ENCODE measurements at regions not wholly inside any gene's neighbourhood (a gene's known extent, or its start where the extent isn't known, plus 50 kb on each side); places are given as distances from the start of the nearest gene placed in this dataset.

DNA sequence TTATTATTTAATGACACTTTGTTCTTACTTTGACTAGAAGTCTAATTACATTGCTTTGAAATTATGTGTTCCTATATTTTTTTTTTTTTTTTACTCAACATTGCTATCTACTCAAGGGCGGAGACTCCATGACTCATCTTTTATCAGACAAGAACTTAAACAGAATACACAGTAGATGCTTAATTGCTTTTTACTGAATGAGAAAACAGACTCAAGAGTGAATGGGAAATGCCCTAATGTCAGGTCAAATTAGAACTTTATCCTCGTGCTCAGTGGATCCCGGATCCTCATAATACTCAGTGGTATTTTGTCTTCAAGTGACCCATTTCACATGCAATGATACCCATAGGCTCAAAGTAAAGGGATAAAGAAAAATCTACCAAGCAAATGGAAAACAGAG lies 954.5 kb upstream of the IGFBP7 start (continued):
- TF ChIP-seq, protein P1, sequence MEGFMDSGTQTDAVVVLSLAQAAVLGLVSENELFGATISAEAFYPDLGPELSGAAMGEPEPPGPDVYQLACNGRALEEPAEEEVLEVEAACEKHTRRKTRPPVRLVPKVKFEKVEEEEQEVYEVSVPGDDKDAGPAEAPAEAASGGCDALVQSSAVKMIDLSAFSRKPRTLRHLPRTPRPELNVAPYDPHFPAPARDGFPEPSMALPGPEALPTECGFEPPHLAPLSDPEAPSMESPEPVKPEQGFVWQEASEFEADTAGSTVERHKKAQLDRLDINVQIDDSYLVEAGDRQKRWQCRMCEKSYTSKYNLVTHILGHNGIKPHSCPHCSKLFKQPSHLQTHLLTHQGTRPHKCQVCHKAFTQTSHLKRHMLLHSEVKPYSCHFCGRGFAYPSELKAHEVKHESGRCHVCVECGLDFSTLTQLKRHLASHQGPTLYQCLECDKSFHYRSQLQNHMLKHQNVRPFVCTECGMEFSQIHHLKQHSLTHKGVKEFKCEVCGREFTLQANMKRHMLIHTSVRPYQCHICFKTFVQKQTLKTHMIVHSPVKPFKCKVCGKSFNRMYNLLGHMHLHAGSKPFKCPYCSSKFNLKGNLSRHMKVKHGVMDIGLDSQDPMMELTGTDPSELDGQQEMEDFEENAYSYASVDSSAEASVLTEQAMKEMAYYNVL (CRISPR knock-in tag; IDR thresholded peaks at IDR 0.05; ENCODE audit: borderline replicate concordance) = no peak
- TF ChIP-seq YEATS2 (CRISPR knock-in tag; IDR thresholded peaks at IDR 0.05; ENCODE audit: borderline replicate concordance) = no peak
- TF ChIP-seq, protein P2, sequence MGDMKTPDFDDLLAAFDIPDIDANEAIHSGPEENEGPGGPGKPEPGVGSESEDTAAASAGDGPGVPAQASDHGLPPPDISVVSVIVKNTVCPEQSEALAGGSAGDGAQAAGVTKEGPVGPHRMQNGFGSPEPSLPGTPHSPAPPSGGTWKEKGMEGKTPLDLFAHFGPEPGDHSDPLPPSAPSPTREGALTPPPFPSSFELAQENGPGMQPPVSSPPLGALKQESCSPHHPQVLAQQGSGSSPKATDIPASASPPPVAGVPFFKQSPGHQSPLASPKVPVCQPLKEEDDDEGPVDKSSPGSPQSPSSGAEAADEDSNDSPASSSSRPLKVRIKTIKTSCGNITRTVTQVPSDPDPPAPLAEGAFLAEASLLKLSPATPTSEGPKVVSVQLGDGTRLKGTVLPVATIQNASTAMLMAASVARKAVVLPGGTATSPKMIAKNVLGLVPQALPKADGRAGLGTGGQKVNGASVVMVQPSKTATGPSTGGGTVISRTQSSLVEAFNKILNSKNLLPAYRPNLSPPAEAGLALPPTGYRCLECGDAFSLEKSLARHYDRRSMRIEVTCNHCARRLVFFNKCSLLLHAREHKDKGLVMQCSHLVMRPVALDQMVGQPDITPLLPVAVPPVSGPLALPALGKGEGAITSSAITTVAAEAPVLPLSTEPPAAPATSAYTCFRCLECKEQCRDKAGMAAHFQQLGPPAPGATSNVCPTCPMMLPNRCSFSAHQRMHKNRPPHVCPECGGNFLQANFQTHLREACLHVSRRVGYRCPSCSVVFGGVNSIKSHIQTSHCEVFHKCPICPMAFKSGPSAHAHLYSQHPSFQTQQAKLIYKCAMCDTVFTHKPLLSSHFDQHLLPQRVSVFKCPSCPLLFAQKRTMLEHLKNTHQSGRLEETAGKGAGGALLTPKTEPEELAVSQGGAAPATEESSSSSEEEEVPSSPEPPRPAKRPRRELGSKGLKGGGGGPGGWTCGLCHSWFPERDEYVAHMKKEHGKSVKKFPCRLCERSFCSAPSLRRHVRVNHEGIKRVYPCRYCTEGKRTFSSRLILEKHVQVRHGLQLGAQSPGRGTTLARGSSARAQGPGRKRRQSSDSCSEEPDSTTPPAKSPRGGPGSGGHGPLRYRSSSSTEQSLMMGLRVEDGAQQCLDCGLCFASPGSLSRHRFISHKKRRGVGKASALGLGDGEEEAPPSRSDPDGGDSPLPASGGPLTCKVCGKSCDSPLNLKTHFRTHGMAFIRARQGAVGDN (CRISPR knock-in tag; IDR thresholded peaks at IDR 0.05) = no peak
- no peak for TF ChIP-seq HOXA5 (CRISPR knock-in tag; IDR thresholded peaks at IDR 0.05)
- no peak for TF ChIP-seq ZNF761 (CRISPR knock-in tag; conservative IDR thresholded peaks at IDR 0.05)

DNA sequence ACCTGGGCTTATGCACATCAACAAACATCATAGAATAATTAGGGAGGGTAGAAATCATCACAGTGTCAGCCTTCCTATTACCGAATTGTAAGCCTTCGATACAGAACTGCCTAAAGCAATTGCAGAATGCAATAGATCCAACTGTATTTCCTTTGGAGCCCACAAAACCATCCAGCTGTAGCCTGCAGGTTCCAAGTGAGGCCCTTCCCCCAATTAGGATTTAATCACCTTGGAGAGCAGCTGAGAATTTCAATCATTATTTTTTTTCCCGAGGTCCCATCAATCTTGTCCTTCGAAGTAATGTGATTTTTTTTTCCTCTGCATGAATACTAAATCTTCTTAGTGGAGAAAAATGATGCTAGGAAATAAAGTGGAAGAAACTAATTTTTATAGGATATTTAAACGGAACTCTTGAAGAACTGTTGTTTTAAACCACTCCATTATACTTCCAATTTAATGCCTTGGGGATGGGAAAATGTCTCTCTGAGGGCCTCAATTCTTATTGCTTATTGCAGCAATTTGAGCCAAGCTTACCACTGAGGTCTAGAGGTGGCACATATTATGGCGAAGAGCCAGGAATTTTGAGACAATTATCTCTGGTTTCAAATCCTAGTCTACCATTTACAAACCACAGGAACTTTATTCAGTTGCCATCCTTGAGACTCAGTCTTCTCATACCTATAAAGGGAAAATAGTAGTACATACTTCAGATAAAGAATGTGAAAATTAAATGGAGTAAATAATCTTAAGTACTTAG lies 953.4 kb upstream of the IGFBP7 start:
- Histone ChIP-seq H3K36me3 (replicated peaks in 1 of 2; ENCODE audit: control insufficient read depth in 1 of 2, insufficient read depth in 2 of 2, low read length in 2 of 2) (no peaks in the 10 kb centered on the region), H3K4me3 (replicated peaks in 1 of 3; ENCODE audit: insufficient read depth in 1 of 3, low read depth in 2 of 3, low read length in 3 of 3) (no peak overlapping the region), H3K79me2 (ENCODE audit: insufficient read depth, low read length) (no peaks in the 10 kb centered on the region), H3K27me3 (ENCODE audit: control insufficient read depth in 1 of 2, insufficient read depth in 2 of 2, low read length in 2 of 2) (no peaks in the 10 kb centered on the region), H4K20me1 (ENCODE audit: insufficient read depth, low read length) (no peaks in the 10 kb centered on the region), H3K27ac (ENCODE audit: extremely low read length, insufficient read depth, low read length) (no peak overlapping the region), H3K4me1 (ENCODE audit: insufficient read depth, low read length) (no peaks in the 10 kb centered on the region), H2AFZ (ENCODE audit: low read length) (no peak overlapping the region), H3K9me3 (ENCODE audit: low read length) (peaks cover 61% of the 10 kb centered on the region), H3K4me2 (ENCODE audit: low read depth, low read length) (no peak overlapping the region), H3K9ac (ENCODE audit: insufficient read depth, low read depth, low read length) (no peak overlapping the region)
- ChIA-PET POLR2A (no interaction called here), CTCF (ENCODE audit: low intra/inter-chr PET ratio, low total read pairs) (no interaction called here)
- intact Hi-C loops (cut with micrococcal nuclease; ENCODE audit: unreplicated experiment) = no loop called here
- DNase-seq (ENCODE audit: low spot score) = no peak
- in situ Hi-C loops (cut with HindIII; ENCODE audit: extremely low pct_ligation_motif_present, low pct_unique_long_range_greater_than_20kb) = no loop called here
- FAIRE-seq = no peak
- WGBS (ENCODE audit: low lambda C conversion rate) = under 1% methylated on average over 6 of the region's 6 CpGs
- BruUV-seq (replicated peaks) = no TSS peak
- no peak for ATAC-seq
- TF ChIP-seq SMAD3 (CRISPR knock-in tag; IDR thresholded peaks at IDR 0.05) (no peak), TARDBP (CRISPR knock-in tag; IDR thresholded peaks at IDR 0.05) (no peak), GTF3A (CRISPR knock-in tag; conservative IDR thresholded peaks at IDR 0.05) (no peak), TBP (CRISPR knock-in tag; IDR thresholded peaks at IDR 0.05) (no peak), KAT2B (IDR thresholded peaks at IDR 0.05; ENCODE audit: borderline replicate concordance, low read depth, low read length) (no peak)
- TF ChIP-seq, protein P3, sequence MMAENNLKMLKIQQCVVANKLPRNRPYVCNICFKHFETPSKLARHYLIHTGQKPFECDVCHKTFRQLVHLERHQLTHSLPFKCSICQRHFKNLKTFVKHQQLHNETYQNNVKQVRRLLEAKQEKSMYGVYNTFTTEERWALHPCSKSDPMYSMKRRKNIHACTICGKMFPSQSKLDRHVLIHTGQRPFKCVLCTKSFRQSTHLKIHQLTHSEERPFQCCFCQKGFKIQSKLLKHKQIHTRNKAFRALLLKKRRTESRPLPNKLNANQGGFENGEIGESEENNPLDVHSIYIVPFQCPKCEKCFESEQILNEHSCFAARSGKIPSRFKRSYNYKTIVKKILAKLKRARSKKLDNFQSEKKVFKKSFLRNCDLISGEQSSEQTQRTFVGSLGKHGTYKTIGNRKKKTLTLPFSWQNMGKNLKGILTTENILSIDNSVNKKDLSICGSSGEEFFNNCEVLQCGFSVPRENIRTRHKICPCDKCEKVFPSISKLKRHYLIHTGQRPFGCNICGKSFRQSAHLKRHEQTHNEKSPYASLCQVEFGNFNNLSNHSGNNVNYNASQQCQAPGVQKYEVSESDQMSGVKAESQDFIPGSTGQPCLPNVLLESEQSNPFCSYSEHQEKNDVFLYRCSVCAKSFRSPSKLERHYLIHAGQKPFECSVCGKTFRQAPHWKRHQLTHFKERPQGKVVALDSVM (CRISPR knock-in tag; IDR thresholded peaks at IDR 0.05) = no peak
- TF ChIP-seq, protein P4, sequence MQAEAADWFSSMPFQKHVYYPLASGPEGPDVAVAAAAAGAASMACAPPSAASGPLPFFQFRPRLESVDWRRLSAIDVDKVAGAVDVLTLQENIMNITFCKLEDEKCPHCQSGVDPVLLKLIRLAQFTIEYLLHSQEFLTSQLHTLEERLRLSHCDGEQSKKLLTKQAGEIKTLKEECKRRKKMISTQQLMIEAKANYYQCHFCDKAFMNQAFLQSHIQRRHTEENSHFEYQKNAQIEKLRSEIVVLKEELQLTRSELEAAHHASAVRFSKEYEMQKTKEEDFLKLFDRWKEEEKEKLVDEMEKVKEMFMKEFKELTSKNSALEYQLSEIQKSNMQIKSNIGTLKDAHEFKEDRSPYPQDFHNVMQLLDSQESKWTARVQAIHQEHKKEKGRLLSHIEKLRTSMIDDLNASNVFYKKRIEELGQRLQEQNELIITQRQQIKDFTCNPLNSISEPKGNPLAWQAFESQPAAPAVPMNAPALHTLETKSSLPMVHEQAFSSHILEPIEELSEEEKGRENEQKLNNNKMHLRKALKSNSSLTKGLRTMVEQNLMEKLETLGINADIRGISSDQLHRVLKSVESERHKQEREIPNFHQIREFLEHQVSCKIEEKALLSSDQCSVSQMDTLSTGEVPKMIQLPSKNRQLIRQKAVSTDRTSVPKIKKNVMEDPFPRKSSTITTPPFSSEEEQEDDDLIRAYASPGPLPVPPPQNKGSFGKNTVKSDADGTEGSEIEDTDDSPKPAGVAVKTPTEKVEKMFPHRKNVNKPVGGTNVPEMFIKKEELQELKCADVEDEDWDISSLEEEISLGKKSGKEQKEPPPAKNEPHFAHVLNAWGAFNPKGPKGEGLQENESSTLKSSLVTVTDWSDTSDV (CRISPR knock-in tag; IDR thresholded peaks at IDR 0.05) = no peak

Data from HepG2 (cell line).